ENCODE measurements at regions not wholly inside any gene's neighbourhood (a gene's known extent, or its start where the extent isn't known, plus 50 kb on each side); places are given as distances from the start of the nearest gene placed in this dataset.

DNA sequence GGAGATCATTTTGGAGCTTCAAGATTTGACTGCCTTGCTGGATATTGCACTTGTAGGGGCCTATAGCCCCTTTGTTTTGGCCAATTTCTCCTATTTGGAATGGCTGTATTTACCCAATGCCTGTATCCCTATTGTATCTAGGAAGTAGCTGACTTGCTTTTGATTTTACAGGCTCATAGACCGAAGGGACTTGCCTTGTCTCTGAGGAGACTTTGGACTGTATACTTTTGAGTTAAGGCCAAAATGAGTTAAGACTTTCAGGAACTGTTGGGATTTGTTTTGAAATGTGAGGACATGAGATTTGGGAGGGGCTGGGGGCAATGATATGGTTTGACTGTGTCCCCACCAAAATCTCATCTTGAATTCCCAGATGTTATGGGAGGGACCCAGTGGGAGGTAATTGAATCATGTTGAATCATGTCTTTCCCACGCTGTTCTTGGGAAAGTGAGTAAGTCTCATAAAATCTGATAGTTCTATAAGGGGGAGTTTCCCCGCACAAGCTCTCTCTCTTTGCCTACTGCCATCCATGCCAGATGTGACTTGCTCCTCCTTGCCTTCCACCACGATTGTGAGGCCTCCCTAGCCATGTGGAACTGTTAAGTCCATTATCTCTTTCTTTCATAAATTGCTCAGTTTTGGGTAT lies 276.1 kb downstream of the LMX1A start:
- no peak overlapping the region for H3K27ac ChIP-seq (ENCODE audit: extremely low read length, insufficient read depth, low read length)
- in situ Hi-C loops (cut with HindIII; ENCODE audit: extremely low pct_ligation_motif_present, low pct_unique_long_range_greater_than_20kb), result no loop called here
- no peak for ATAC-seq

More for the DNA sequence above, 276.1 kb downstream of the LMX1A start:
- DNase-seq (ENCODE audit: low spot score), result no peak
- 0% methylated on average over 3 of the region's 4 CpGs for WGBS (ENCODE audit: low lambda C conversion rate)
- no TSS peak for BruUV-seq (replicated peaks)
- Histone ChIP-seq H3K9ac (ENCODE audit: insufficient read depth, low read depth, low read length) (no peak overlapping the region), H3K79me2 (ENCODE audit: insufficient read depth, low read length) (no peaks in the 10 kb centered on the region), H2AFZ (ENCODE audit: low read length) (no peak overlapping the region), H3K9me3 (ENCODE audit: low read length) (no peaks in the 10 kb centered on the region), H3K4me3 (replicated peaks in 1 of 3; ENCODE audit: insufficient read depth in 1 of 3, low read depth in 2 of 3, low read length in 3 of 3) (no peak overlapping the region), H4K20me1 (ENCODE audit: insufficient read depth, low read length) (no peaks in the 10 kb centered on the region), H3K36me3 (replicated peaks in 1 of 2; ENCODE audit: control insufficient read depth in 1 of 2, insufficient read depth in 2 of 2, low read length in 2 of 2) (no peaks in the 10 kb centered on the region), H3K4me2 (ENCODE audit: low read depth, low read length) (no peak overlapping the region), H3K27me3 (ENCODE audit: control insufficient read depth in 1 of 2, insufficient read depth in 2 of 2, low read length in 2 of 2) (no peaks in the 10 kb centered on the region; a peak in 1 of 5 replicates), H3K4me1 (ENCODE audit: insufficient read depth, low read length) (no peaks in the 10 kb centered on the region)
- ChIA-PET POLR2A (no interaction called here), CTCF (ENCODE audit: low intra/inter-chr PET ratio, low total read pairs) (no interaction called here)
- no peak for FAIRE-seq
- TF ChIP-seq, protein P1, sequence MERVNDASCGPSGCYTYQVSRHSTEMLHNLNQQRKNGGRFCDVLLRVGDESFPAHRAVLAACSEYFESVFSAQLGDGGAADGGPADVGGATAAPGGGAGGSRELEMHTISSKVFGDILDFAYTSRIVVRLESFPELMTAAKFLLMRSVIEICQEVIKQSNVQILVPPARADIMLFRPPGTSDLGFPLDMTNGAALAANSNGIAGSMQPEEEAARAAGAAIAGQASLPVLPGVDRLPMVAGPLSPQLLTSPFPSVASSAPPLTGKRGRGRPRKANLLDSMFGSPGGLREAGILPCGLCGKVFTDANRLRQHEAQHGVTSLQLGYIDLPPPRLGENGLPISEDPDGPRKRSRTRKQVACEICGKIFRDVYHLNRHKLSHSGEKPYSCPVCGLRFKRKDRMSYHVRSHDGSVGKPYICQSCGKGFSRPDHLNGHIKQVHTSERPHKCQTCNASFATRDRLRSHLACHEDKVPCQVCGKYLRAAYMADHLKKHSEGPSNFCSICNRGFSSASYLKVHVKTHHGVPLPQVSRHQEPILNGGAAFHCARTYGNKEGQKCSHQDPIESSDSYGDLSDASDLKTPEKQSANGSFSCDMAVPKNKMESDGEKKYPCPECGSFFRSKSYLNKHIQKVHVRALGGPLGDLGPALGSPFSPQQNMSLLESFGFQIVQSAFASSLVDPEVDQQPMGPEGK (CRISPR knock-in tag; IDR thresholded peaks at IDR 0.05), result no peak
- TF ChIP-seq MYNN (CRISPR knock-in tag; IDR thresholded peaks at IDR 0.05; ENCODE audit: low read depth) (no peak), PHB2 (IDR thresholded peaks at IDR 0.05; ENCODE audit: partially characterized antibody) (no peak), ZNF343 (CRISPR knock-in tag; IDR thresholded peaks at IDR 0.05) (no peak), POLR2AphosphoS5 (IDR thresholded peaks at IDR 0.05; ENCODE audit: low read depth, low read length) (no peak), ZNF205 (CRISPR knock-in tag; IDR thresholded peaks at IDR 0.05) (no peak), PITX1 (CRISPR knock-in tag; IDR thresholded peaks at IDR 0.05) (no peak), KDM6A (CRISPR knock-in tag; IDR thresholded peaks at IDR 0.05; ENCODE audit: low read depth) (no peak), EHMT2 (IDR thresholded peaks at IDR 0.05; ENCODE audit: borderline replicate concordance, low read depth, low read length) (no peak), HNRNPK (IDR thresholded peaks at IDR 0.05; ENCODE audit: low read depth, low read length, poor library complexity, severe bottlenecking) (no peak), IRF9 (CRISPR knock-in tag; IDR thresholded peaks at IDR 0.05; ENCODE audit: borderline replicate concordance) (no peak), SP2 (CRISPR knock-in tag; IDR thresholded peaks at IDR 0.05) (no peak), ZNF496 (CRISPR knock-in tag; IDR thresholded peaks at IDR 0.05; ENCODE audit: insufficient replicate concordance) (no peak), ZNF577 (CRISPR knock-in tag; IDR thresholded peaks at IDR 0.05; ENCODE audit: borderline replicate concordance, low read depth) (no peak), SP4 (CRISPR knock-in tag; IDR thresholded peaks at IDR 0.05) (no peak), LCORL (IDR thresholded peaks at IDR 0.05) (no peak), LCORL (CRISPR knock-in tag; IDR thresholded peaks at IDR 0.05) (no peak)
- TF ChIP-seq, protein P2, sequence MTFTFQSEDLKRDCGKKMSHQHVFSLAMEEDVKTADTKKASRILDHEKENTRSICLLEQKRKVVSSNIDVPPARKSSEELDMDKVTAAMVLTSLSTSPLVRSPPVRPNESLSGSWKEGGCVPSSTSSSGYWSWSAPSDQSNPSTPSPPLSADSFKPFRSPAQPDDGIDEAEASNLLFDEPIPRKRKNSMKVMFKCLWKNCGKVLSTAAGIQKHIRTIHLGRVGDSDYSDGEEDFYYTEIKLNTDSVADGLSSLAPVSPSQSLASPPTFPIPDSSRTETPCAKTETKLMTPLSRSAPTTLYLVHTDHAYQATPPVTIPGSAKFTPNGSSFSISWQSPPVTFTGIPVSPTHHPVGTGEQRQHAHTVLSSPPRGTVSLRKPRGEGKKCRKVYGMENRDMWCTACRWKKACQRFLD (CRISPR knock-in tag; IDR thresholded peaks at IDR 0.05; ENCODE audit: borderline replicate concordance), result no peak
- TF ChIP-seq, protein P3, sequence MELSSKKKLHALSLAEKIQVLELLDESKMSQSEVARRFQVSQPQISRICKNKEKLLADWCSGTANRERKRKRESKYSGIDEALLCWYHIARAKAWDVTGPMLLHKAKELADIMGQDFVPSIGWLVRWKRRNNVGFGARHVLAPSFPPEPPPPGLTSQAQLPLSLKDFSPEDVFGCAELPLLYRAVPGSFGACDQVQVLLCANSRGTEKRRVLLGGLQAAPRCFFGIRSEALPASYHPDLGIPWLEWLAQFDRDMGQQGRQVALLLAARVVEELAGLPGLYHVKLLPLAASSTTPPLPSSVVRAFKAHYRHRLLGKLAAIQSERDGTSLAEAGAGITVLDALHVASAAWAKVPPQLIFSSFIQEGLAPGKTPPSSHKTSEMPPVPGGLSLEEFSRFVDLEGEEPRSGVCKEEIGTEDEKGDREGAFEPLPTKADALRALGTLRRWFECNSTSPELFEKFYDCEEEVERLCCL (CRISPR knock-in tag; IDR thresholded peaks at IDR 0.05; ENCODE audit: borderline replicate concordance), result no peak
- intact Hi-C loops (cut with micrococcal nuclease; ENCODE audit: unreplicated experiment), result no loop called here
